Neural cell (in vitro differentiated cells): ENCODE measurements at regions not wholly inside any gene's neighbourhood (a gene's known extent, or its start where the extent isn't known, plus 50 kb on each side); places are given as distances from the start of the nearest gene placed in this dataset.

Experiments
- CTCF ChIP-seq: fragments of 450-650 bp; IDR thresholded peaks from 2 replicates; pipeline ENCODE4 v1.5.1; 2014; ENCODE audit warnings: antibody characterized with exemption, mild to moderate bottlenecking, moderate library complexity; ENCODE audit not compliant: poor library complexity, severe bottlenecking
- EZH2 ChIP-seq: fragments of 200-600, 300-800 bp; shearing (Covaris generic), sonication (generic); IDR thresholded peaks from 2 replicates; pipeline ENCODE4 v1.6.1; 2014; ENCODE audit warnings: antibody characterized with exemption, low read length, borderline replicate concordance, mild to moderate bottlenecking; ENCODE audit not compliant: insufficient read depth, poor library complexity, severe bottlenecking
- MXI1 ChIP-seq: fragments of 450-650 bp; conservative IDR thresholded peaks from 2 replicates; pipeline ENCODE4 v1.6.1; 2014; ENCODE audit warnings: antibody characterized with exemption, mild to moderate bottlenecking; ENCODE audit not compliant: poor library complexity, severe bottlenecking
- POLR2AphosphoS5 ChIP-seq: IDR thresholded peaks from 2 replicates; pipeline ENCODE4 v1.6.1; 2012
- REST ChIP-seq: IDR thresholded peaks from 2 replicates; pipeline ENCODE4 v1.6.1; 2012; ENCODE audit warnings: borderline replicate concordance

GRCh38 chr22:48340727-48341709, 1486.7 kb downstream of the BRD1 start:
- TF ChIP-seq POLR2AphosphoS5: no peak
- no peak for TF ChIP-seq CTCF
- TF ChIP-seq EZH2: no peak
- no peak for TF ChIP-seq MXI1
- TF ChIP-seq REST: no peak
